HEK293 (cell line): ENCODE measurements at regions not wholly inside any gene's neighbourhood (a gene's known extent, or its start where the extent isn't known, plus 50 kb on each side); places are given as distances from the start of the nearest gene placed in this dataset.

Source experiments
- CTCF ChIA-PET: fragments of 350-600 bp; formaldehyde crosslinking; extraction: SDS; loops from one replicate; lab custom pipeline; 2021; ENCODE audit warnings: antibody characterized with exemption; lab: Yijun Ruan, JAX
- POLR2A ChIA-PET: fragments of 300-600 bp; formaldehyde crosslinking; extraction: SDS; loops from one replicate; lab custom pipeline; 2020; ENCODE audit warnings: antibody characterized with exemption, inconsistent platforms; lab: Yijun Ruan, JAX
- H3K27ac ChIP-seq: fragments of 200-500 bp; sonication (Bioruptor generic); 2 replicates; pipeline ENCODE4 v1.5.1; 2014; ENCODE audit warnings: low read depth, low read length, control low read depth, inconsistent platforms; ENCODE audit errors: extremely low read depth
- H3K36me3 ChIP-seq, 2 experiments: fragments of 200-500 bp in 1 of 2; sonication (Bioruptor generic) in 1 of 2; 1 replicate in 1 of 2; 2 replicates in 1 of 2; pipeline ENCODE4 v1.5.1; 2014 to 2017; ENCODE audit warnings: inconsistent platforms in 2 of 2, low read length in 2 of 2; ENCODE audit not compliant: control insufficient read depth in 2 of 2, insufficient read depth in 1 of 2
- H3K4me1 ChIP-seq: fragments of 200-500 bp; sonication (Bioruptor generic); 2 replicates; pipeline ENCODE4 v1.5.1; 2014; ENCODE audit warnings: mild to moderate bottlenecking, low read length, inconsistent platforms; ENCODE audit not compliant: control insufficient read depth, insufficient read depth
- H3K4me3 ChIP-seq: 2 replicates; pipeline ENCODE4 v1.5.1; 2011; ENCODE audit warnings: low read depth, mild to moderate bottlenecking, control low read depth, low read length, moderate library complexity
- H3K9me3 ChIP-seq: fragments of 200-500 bp; sonication (Bioruptor generic); 2 replicates; pipeline ENCODE4 v1.5.1; 2014; ENCODE audit warnings: low read depth, low read length, inconsistent platforms; ENCODE audit not compliant: control insufficient read depth, insufficient read depth
- BCL11B ChIP-seq: fragments of 450-650 bp; formaldehyde crosslinking; IDR thresholded peaks from 2 replicates; pipeline ENCODE4 v1.5.1; 2016; ENCODE audit warnings: low read depth, missing biosample characterization, missing genetic modification characterization
- GLI2 ChIP-seq: fragments of 450-650 bp; formaldehyde crosslinking; IDR thresholded peaks from 2 replicates; pipeline ENCODE4; 2017; ENCODE audit warnings: missing biosample characterization, missing genetic modification characterization, low read depth, borderline replicate concordance
- GLI4 ChIP-seq: fragments of 450-650 bp; formaldehyde crosslinking; IDR thresholded peaks from 2 replicates; pipeline ENCODE4 v1.5.1; 2016; ENCODE audit warnings: missing biosample characterization, missing genetic modification characterization
- KLF10 ChIP-seq: fragments of 450-650 bp; IDR thresholded peaks from 2 replicates; pipeline ENCODE4 v1.5.1; 2018; ENCODE audit warnings: missing biosample characterization, mild to moderate bottlenecking, missing genetic modification characterization
- PRDM1 ChIP-seq: fragments of 450-650 bp; formaldehyde crosslinking; IDR thresholded peaks from 2 replicates; pipeline ENCODE4; 2016; ENCODE audit warnings: missing biosample characterization, missing genetic modification characterization
- SP3 ChIP-seq: fragments of 450-650 bp; formaldehyde crosslinking; IDR thresholded peaks from 2 replicates; pipeline ENCODE4 v1.5.1; 2016; ENCODE audit warnings: missing biosample characterization, missing genetic modification characterization
- TSHZ1 ChIP-seq: fragments of 450-650 bp; formaldehyde crosslinking; IDR thresholded peaks from 2 replicates; pipeline ENCODE4 v1.5.1; 2016; ENCODE audit warnings: missing biosample characterization, missing genetic modification characterization, borderline replicate concordance
- ZBTB17 ChIP-seq: fragments of 450-650 bp; formaldehyde crosslinking; IDR thresholded peaks from 2 replicates; pipeline ENCODE4 v1.5.1; 2016; ENCODE audit warnings: missing biosample characterization, missing genetic modification characterization
- ZBTB7A ChIP-seq: fragments of 450-650 bp; formaldehyde crosslinking; IDR thresholded peaks from 2 replicates; pipeline ENCODE4 v1.5.1; 2016; ENCODE audit warnings: low read depth, missing biosample characterization, missing genetic modification characterization
- ZNF132 ChIP-seq: fragments of 450-650 bp; formaldehyde crosslinking; IDR thresholded peaks from 2 replicates; pipeline ENCODE4 v1.5.1; 2017; ENCODE audit warnings: missing biosample characterization, missing genetic modification characterization, borderline replicate concordance
- ZNF157 ChIP-seq: fragments of 450-650 bp; formaldehyde crosslinking; IDR thresholded peaks from 2 replicates; pipeline ENCODE4 v1.5.1; 2016; ENCODE audit warnings: missing biosample characterization, missing genetic modification characterization
- ZNF23 ChIP-seq: fragments of 450-650 bp; formaldehyde crosslinking; IDR thresholded peaks from 2 replicates; pipeline ENCODE4 v1.5.1; 2016; ENCODE audit warnings: missing biosample characterization, missing genetic modification characterization, borderline replicate concordance
- ZNF239 ChIP-seq: fragments of 450-650 bp; formaldehyde crosslinking; IDR thresholded peaks from 2 replicates; pipeline ENCODE4 v1.5.1; 2016; ENCODE audit warnings: missing biosample characterization, missing genetic modification characterization
- ZNF311 ChIP-seq: fragments of 450-650 bp; formaldehyde crosslinking; IDR thresholded peaks from 2 replicates; pipeline ENCODE4 v1.5.1; 2017; ENCODE audit warnings: missing biosample characterization, missing genetic modification characterization, borderline replicate concordance
- ZNF341 ChIP-seq: fragments of 450-650 bp; formaldehyde crosslinking; IDR thresholded peaks from 2 replicates; pipeline ENCODE4; 2016; ENCODE audit warnings: low read depth, missing biosample characterization, missing genetic modification characterization
- ZNF366 ChIP-seq: fragments of 450-650 bp; formaldehyde crosslinking; conservative IDR thresholded peaks from 2 replicates; pipeline ENCODE4 v1.5.1; 2016; ENCODE audit warnings: missing biosample characterization, missing genetic modification characterization
- ZNF398 ChIP-seq: fragments of 450-650 bp; formaldehyde crosslinking; IDR thresholded peaks from 2 replicates; pipeline ENCODE4 v1.5.1; 2017; ENCODE audit warnings: missing biosample characterization, missing genetic modification characterization
- ZNF560 ChIP-seq: fragments of 450-650 bp; formaldehyde crosslinking; IDR thresholded peaks from 2 replicates; pipeline ENCODE4 v1.5.1; 2017; ENCODE audit warnings: missing biosample characterization, missing genetic modification characterization, borderline replicate concordance
- ZNF596 ChIP-seq: fragments of 450-650 bp; IDR thresholded peaks from 2 replicates; pipeline ENCODE4 v1.5.0; 2018; ENCODE audit warnings: missing biosample characterization, mild to moderate bottlenecking, missing genetic modification characterization, moderate library complexity
- ZNF626 ChIP-seq: fragments of 450-650 bp; sonication (Bioruptor Pico); formaldehyde crosslinking; IDR thresholded peaks from 2 replicates; pipeline ENCODE4 v1.5.1; 2018; ENCODE audit warnings: missing biosample characterization, missing genetic modification characterization, inconsistent platforms
- ZNF629 ChIP-seq: fragments of 450-650 bp; formaldehyde crosslinking; IDR thresholded peaks from 2 replicates; pipeline ENCODE4 v1.5.1; 2017; ENCODE audit warnings: missing biosample characterization, missing genetic modification characterization
- ZNF658 ChIP-seq: fragments of 450-650 bp; formaldehyde crosslinking; IDR thresholded peaks from 2 replicates; pipeline ENCODE4; 2016; ENCODE audit warnings: missing biosample characterization, missing genetic modification characterization
- ZNF701 ChIP-seq: fragments of 450-650 bp; formaldehyde crosslinking; IDR thresholded peaks from 2 replicates; pipeline ENCODE4 v1.5.1; 2016; ENCODE audit warnings: missing biosample characterization, missing genetic modification characterization
- ZNF776 ChIP-seq: fragments of 450-650 bp; formaldehyde crosslinking; IDR thresholded peaks from 2 replicates; pipeline ENCODE4 v1.5.0; 2017; ENCODE audit warnings: missing biosample characterization, missing genetic modification characterization, borderline replicate concordance
- ZNF792 ChIP-seq: fragments of 450-650 bp; formaldehyde crosslinking; IDR thresholded peaks from 2 replicates; pipeline ENCODE4 v1.5.1; 2016; ENCODE audit warnings: missing biosample characterization, missing genetic modification characterization

- Histone ChIP-seq H3K4me1 (no peaks in the 10 kb centered on the region), H3K36me3 (no peaks in the 10 kb centered on the region), H3K27ac (no peak overlapping the region), H3K9me3 (no peaks in the 10 kb centered on the region), H3K4me3 (no peak overlapping the region)
- POLR2A ChIA-PET = interaction anchor here (0.7 kb wide), 1 partner anchor 1413 kb away, joined by 3 read pairs; the partner anchor contains the start of genes FAM229B and TUBE1
- TF ChIP-seq ZNF626 (tag by site-specific recombination) (no peak), GLI4 (tag by site-specific recombination) (no peak), ZNF658 (tag by site-specific recombination) (no peak), SP3 (tag by site-specific recombination) (no peak), ZNF776 (tag by site-specific recombination) (no peak), BCL11B (no peak), KLF10 (no peak), ZNF701 (tag by site-specific recombination) (no peak), PRDM1 (tag by site-specific recombination) (no peak), ZNF629 (tag by site-specific recombination) (no peak), ZNF157 (tag by site-specific recombination) (no peak)
- CTCF ChIA-PET = interaction anchor here (0.6 to 0.9 kb wide), 2 partner anchors 10 to 205 kb away, joined by 4 read pairs; no protein-coding TSS in a partner anchor
Measured at GRCh38 chr6:113500221-113500620, 356.9 kb upstream of the MARCKS start.

GRCh38 chr6:113505084-113505699 is 352.0 kb upstream of the MARCKS start:
- CTCF ChIA-PET = interaction anchor here (1.5 kb wide), 1 partner anchor 15 kb away, joined by 3 read pairs; no protein-coding TSS in a partner anchor
- no peak for TF ChIP-seq ZNF366 (tag by site-specific recombination)
- no peak for TF ChIP-seq ZNF701 (tag by site-specific recombination)
- no peak for TF ChIP-seq TSHZ1 (tag by site-specific recombination)
- TF ChIP-seq ZNF398 (tag by site-specific recombination) = no peak
- no peak for TF ChIP-seq ZNF132 (tag by site-specific recombination)
- no peak for TF ChIP-seq ZNF560
- no peak for TF ChIP-seq ZNF311
- POLR2A ChIA-PET = no interaction called here
- Histone ChIP-seq H3K27ac (no peak overlapping the region), H3K4me3 (no peak overlapping the region), H3K4me1 (no peaks in the 10 kb centered on the region), H3K9me3 (no peaks in the 10 kb centered on the region), H3K36me3 (no peaks in the 10 kb centered on the region)

- Histone ChIP-seq H3K9me3 (no peaks in the 10 kb centered on the region), H3K4me1 (no peaks in the 10 kb centered on the region), H3K36me3 (no peaks in the 10 kb centered on the region), H3K4me3 (no peak overlapping the region), H3K27ac (no peak overlapping the region)
- TF ChIP-seq ZNF596 (no peak), ZBTB17 (tag by site-specific recombination) (no peak), ZNF626 (tag by site-specific recombination) (no peak), ZNF341 (no peak), ZNF23 (tag by site-specific recombination) (no peak), ZBTB7A (tag by site-specific recombination) (no peak), ZNF239 (tag by site-specific recombination) (no peak), GLI2 (no peak), ZNF792 (no peak)
- ChIA-PET CTCF (no interaction called here), POLR2A (no interaction called here)
Measured at GRCh38 chr6:113508249-113508648, 348.9 kb upstream of the MARCKS start.
